Lower leg skin (tissue), 4 donors: ENCODE measurements at regions not wholly inside any gene's neighbourhood (a gene's known extent, or its start where the extent isn't known, plus 50 kb on each side); places are given as distances from the start of the nearest gene placed in this dataset.

ENCODE experiments used
- DNase-seq, 2 donors: peaks; one replicate each; pipeline ENCODE4 v3.0.0-alpha.2; 2019; ENCODE audit warnings: low spot score in 2 of 2
- H3K4me3 ChIP-seq: fragments of 200-600 bp; sonication (generic); 2 replicates; pipeline ENCODE4 v1.5.1; 2017; ENCODE audit warnings: mild to moderate bottlenecking, low read depth; ENCODE audit not compliant: poor library complexity, severe bottlenecking
- POLR2A ChIP-seq, 2 donors: fragments of 450-650 bp; IDR thresholded peaks; one replicate each; pipeline ENCODE4 v1.6.1; 2016 to 2017; ENCODE audit warnings: antibody characterized with exemption in 2 of 2, mild to moderate bottlenecking in 1 of 2, moderate library complexity in 1 of 2
- WGBS, 2 donors: methylation state at CpG; one replicate each; pipeline ENCODE4 v1.1.5; 2018; 5-methylcytosine and 5-hydroxymethylcytosine counted together
- intact Hi-C: fragments of 100-400 bp; cut with DNase I; formaldehyde crosslinking; loops from one replicate; pipeline ENCODE4 v1.15.0; 2023; ENCODE audit warnings: low total_unique reads
- TF ChIP-seq, protein P1 (sequence below), 3 donors: fragments of 450-650 bp; IDR thresholded peaks; one replicate each; pipeline ENCODE4 v1.5.1; 2016; ENCODE audit warnings: antibody characterized with exemption in 3 of 3, mild to moderate bottlenecking in 3 of 3, moderate library complexity in 2 of 3

DNA sequence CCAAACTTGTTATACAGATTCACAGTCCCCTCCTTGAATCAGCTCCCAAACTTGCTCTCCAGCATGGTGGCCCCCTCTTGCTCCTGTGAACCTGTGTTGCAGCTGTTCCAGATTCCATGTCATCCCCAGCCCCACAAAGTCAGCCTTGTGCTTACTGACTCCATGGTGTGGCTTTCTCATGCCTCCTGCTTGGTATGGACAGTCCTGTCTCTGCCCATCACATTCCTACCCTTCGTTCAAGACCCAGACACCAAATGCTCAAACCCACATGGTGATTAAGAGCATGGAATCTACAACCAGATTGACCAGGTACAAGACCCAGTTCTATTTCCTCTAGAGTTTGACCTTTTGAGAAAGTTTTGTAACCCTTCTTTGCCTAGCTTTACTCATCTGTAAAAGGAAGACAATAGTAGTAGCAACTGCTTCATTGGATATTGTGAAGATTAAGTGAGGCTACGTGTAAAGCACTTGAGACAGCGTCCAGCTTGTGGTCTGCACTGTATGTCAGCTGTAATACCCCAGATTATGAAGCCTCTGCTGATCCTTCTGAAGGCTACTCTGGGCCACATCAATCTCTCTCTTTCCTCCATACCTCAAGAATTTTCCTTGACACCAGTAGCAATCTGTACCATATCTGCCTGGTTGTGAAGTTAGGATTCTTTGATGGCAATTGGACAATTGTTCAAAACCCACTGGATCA lies 146.4 kb upstream of the HAAO start:
- intact Hi-C loops, result loop anchor here (10.0 kb wide), 1 partner anchor 84 kb away; no protein-coding TSS in a partner anchor
- TF ChIP-seq, protein P1, sequence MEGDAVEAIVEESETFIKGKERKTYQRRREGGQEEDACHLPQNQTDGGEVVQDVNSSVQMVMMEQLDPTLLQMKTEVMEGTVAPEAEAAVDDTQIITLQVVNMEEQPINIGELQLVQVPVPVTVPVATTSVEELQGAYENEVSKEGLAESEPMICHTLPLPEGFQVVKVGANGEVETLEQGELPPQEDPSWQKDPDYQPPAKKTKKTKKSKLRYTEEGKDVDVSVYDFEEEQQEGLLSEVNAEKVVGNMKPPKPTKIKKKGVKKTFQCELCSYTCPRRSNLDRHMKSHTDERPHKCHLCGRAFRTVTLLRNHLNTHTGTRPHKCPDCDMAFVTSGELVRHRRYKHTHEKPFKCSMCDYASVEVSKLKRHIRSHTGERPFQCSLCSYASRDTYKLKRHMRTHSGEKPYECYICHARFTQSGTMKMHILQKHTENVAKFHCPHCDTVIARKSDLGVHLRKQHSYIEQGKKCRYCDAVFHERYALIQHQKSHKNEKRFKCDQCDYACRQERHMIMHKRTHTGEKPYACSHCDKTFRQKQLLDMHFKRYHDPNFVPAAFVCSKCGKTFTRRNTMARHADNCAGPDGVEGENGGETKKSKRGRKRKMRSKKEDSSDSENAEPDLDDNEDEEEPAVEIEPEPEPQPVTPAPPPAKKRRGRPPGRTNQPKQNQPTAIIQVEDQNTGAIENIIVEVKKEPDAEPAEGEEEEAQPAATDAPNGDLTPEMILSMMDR (IDR thresholded peaks at IDR 0.05), result no peak
- no peak for TF ChIP-seq POLR2A (IDR thresholded peaks at IDR 0.05)
- H3K4me3 ChIP-seq, result no peak overlapping the region
- no peak for DNase-seq
- 95 to 99% methylated on average over 3 of the region's 3 CpGs for WGBS, 2 donors

DNA sequence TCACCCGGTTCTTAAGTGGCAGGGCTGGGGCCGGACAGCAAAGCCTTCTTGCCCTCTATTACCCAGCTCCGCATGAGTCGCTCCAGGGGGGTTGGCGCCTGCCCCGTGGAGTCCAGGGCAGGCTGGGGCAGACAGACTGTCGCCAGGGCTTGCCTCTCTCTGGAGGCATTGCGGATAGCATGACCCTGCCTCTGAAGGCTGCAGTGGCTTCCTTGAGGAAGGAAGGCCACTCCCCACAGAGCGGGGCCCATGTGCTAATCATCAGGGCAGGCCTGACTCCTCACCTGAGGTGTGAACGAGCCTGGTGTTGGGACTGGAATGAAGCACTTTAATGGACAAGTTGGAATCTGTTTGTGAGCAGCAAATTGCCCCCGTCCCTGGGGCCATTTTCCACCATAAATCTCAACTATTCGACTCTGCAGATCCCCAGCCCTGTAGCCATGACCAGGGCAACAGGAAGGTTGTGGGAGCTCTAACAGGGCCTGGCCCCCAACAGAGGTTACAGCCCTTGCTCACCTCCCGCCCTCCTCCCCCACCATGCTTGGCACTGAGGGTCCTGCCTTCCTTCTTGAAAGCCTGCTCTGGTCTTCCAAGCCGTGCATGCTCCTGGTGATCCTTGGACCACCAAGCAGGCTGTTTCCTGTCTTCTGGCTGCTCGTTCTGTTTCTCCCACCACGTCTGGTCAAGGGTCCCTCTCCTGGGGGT lies 144.9 kb upstream of the HAAO start:
- 58 to 84% methylated on average over 13 to 15 of the region's 16 CpGs for WGBS, 2 donors
- TF ChIP-seq POLR2A (IDR thresholded peaks at IDR 0.05), result no peak
- TF ChIP-seq, protein P1 (IDR thresholded peaks at IDR 0.05), result no peak
- H3K4me3 ChIP-seq, result no peak overlapping the region
- DNase-seq, result no peak
- intact Hi-C loops, result loop anchor here (10.0 kb wide), 1 partner anchor 83 kb away; no protein-coding TSS in a partner anchor

DNA sequence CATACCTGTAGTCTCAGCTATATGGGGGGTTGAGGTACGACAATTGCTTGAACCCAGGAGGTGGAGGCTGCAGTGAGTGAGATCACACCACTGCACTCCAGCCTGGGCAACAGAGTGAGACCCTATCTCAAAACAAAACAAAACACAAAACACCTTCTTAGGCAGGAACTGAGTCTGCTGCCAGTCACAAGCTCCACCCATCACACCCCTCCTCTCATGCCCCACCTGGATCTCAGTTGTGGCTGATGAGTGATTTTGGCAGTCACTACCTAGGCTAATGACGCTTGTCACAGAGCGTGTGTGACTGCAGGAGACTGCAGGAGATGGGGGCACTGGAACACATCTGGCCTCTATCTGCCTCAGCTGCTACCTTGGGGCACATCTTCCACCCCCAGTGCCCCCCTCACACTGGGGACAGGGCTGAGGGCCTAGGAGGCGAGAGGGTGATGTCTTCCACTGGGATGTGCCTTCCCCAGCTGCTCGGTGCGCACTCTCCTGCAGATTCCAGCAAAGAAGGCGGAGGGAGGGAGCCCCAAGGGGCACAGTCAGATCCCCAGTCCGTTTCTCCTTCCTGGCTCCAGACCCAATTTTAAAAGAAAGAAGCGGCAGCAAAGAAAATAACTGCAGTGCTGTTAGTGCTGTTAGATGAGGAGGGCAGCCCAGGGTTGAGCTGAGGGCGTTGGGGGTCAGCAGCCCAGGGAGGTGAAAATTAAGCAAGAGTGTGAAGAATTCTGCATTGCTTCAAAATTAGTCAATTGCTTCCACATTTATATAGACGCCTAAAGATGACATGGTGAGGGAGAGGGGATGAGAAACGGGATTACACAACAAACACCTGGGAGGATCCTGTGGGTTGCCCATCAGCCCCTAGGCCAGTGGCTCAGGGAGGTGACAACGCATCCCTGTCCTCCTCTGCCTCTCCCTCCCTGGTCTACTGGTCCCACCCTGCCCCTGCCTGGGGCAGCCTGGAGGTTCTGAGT lies 143.6 kb upstream of the HAAO start:
- WGBS, 2 donors, result 52 to 56% methylated on average over 13 of the region's 13 CpGs
- no peak for DNase-seq
- intact Hi-C loops, result loop anchor here (10.0 kb wide), 1 partner anchor 81 kb away; no protein-coding TSS in a partner anchor
- TF ChIP-seq, protein P1 (IDR thresholded peaks at IDR 0.05), result no peak
- TF ChIP-seq POLR2A (IDR thresholded peaks at IDR 0.05), result no peak
- no peak overlapping the region for H3K4me3 ChIP-seq

DNA sequence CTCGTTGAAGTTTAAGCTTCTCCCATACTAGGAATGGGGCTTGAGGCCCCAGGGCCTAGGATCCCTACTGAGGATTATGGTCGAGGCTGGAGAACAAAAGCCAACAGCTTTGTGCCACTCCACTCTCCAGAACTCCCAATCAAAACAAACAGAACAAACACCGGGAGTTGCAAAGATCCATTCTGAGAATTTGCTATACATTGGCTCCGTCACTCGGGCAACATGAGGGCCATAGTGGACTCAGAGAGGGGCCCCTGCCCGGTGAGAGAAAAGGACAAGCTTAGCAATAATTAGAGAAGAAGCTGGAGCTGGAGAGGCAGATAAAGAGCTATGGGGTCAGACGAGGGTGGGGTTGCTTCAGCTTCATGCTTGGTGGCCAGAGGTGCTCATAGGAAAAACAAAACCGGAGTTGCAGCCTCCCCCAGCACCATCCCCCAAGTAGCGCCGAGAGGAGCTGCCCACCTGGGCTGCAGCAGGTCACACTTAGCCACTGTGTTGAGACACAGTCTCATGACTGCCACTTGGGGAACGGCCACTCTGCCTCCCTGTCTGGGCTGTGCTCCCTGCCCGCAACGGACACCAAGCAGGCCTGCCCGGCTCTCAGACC lies 142.3 kb upstream of the HAAO start:
- intact Hi-C loops, result loop anchor here (10.0 kb wide), 1 partner anchor 80 kb away; no protein-coding TSS in a partner anchor
- TF ChIP-seq POLR2A (IDR thresholded peaks at IDR 0.05), result no peak
- TF ChIP-seq, protein P1 (IDR thresholded peaks at IDR 0.05), result no peak
- no peak for DNase-seq
- WGBS, 2 donors, result 77 to 81% methylated on average over 14 of the region's 14 CpGs
- H3K4me3 ChIP-seq, result no peak overlapping the region

DNA sequence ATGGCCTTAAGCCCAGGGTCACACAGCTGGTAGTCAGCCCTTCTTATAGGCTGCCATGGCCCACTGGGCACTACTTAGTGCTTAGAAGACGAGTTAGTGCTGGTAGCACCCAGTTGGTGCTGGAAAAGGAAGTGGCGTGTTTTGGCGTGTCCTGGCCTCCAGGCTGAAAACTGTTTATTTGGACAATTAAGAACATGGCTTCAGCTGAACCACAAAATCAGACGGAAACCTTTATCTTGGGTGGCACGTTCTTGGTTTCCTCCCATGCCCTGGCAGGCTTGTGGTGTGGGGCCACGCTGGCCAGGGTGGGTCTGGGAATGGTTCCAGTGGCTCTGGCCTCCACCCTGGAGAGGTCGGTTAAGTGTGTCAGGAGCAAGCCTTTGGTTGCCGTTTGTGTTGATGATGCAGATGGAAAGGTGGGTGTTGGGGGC lies 141.5 kb upstream of the HAAO start:
- intact Hi-C loops, result loop anchor here (10.0 kb wide), 1 partner anchor 79 kb away; no protein-coding TSS in a partner anchor
- H3K4me3 ChIP-seq, result no peak overlapping the region
- 17 to 32% methylated on average over 8 of the region's 8 CpGs for WGBS, 2 donors
- DNase-seq, result no peak
- TF ChIP-seq, protein P1 (IDR thresholded peaks at IDR 0.05), result no peak
- TF ChIP-seq POLR2A (IDR thresholded peaks at IDR 0.05), result no peak
